GM21390 (cell line): ENCODE measurements at regions not wholly inside any gene's neighbourhood (a gene's known extent, or its start where the extent isn't known, plus 50 kb on each side); places are given as distances from the start of the nearest gene placed in this dataset.
"Not testable (repeated sequence)": the region's sequence is repeated elsewhere in the genome, so short reads cannot be mapped to it uniquely, and the experiment has no call there.

ENCODE experiments used
- ATAC-seq: cut with Tn5 transposase; IDR thresholded peaks from one replicate; pipeline ENCODE4 v1.9.1; 2021; ENCODE audit not compliant: unreplicated experiment

DNA sequence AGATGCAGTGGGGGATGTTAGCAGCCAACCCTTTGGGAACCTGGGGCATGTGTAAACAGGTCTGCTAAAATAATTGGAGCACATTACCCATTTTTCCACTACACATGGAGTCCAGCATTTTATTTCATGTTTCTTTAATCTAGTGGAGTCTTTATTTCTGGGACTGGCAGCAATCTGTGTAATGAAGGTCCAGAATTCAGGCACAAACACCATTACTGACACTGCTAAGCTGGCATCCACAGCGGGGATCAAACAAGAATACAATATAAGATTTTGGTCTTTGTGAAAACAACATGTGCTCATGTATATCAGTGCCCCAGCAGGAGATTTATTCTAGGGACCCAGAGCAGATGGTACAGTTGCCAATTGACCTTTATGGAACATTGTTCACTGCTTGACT is 1587.0 kb upstream of the PRR20A start:
- ATAC-seq = no peak

- no peak for ATAC-seq
These were observed 1586.0 kb upstream of the PRR20A start for GRCh38 chr13:55554741-55555140.

DNA sequence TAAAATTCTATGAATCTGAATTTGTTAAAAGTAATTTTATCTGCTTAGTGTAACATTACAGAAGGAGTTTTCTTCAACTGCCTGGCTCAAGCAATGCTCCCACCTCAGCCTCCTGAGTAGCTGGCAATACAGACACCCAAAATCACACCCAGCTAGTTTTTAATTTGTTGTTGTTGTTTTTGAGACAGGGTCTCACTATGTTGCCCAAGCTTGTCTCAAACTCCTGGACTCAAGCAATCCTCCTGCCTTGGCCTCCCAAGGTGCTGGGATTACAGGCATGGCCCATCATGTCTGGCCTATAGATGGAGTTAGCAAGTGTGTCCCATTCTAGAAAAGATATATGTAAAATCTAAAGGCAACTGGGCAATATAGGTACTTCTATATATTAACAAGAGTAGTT is 1580.4 kb upstream of the PRR20A start:
- no peak for ATAC-seq

GRCh38 chr13:55563267-55563666 is 1577.5 kb upstream of the PRR20A start:
- ATAC-seq = no peak

GRCh38 chr13:55566334-55566733 is 1574.4 kb upstream of the PRR20A start:
- ATAC-seq = no peak

GRCh38 chr13:55566779-55567178 is 1573.9 kb upstream of the PRR20A start:
- ATAC-seq = no peak

GRCh38 chr13:55567721-55568625 is 1572.7 kb upstream of the PRR20A start:
- ATAC-seq = no peak

- no peak for ATAC-seq
These were observed 1571.6 kb upstream of the PRR20A start for GRCh38 chr13:55569082-55569481.

DNA sequence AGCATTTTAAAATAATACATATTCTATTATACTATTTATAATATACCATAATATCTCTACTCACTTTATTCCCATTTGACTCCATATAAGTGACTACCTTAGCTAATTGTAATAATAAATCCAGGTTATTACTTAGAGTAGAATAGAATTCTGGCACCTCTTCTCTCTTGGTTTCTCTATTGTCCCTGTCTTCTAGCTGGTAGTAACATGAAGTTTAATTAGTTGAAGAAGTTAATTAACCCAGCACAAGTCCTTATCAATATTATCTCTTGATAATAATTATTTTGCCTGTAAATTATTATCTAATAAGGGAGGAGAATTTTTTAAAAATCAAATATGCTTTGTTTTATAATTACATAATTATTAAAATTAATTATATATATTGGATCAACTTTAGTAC is 1571.2 kb upstream of the PRR20A start:
- no peak for ATAC-seq

GRCh38 chr13:55570371-55570770 is 1570.3 kb upstream of the PRR20A start:
- ATAC-seq = no peak

DNA sequence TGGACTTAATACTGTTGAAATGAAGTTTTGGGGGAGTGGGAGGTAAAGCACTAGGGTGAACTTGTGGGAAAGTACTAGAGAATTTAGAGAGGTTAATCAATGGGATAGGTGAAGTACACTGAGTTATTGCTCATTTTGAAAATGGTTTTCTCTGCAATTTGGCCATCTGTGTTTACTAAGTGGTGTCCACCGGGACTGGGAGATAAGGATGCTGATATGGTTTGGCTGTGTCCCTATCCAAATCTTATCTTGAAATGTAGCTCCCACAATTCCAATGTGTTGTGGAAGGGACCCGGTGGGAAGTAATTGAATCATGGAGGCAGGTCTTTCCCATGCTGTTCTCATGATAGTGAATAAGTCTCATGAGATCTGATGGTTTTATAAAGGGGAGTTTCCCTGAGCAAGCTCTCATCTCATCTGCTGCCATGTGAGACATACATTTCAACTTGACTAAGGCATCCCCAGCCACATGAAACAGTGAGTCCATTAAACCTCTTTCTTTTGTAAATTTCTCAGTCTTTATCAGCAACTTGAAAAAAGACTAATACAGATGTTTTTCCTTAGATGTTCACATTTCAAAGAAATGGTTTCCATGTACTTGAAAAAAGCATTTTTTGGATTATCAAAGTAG is 1569.4 kb upstream of the PRR20A start:
- ATAC-seq = no peak

DNA sequence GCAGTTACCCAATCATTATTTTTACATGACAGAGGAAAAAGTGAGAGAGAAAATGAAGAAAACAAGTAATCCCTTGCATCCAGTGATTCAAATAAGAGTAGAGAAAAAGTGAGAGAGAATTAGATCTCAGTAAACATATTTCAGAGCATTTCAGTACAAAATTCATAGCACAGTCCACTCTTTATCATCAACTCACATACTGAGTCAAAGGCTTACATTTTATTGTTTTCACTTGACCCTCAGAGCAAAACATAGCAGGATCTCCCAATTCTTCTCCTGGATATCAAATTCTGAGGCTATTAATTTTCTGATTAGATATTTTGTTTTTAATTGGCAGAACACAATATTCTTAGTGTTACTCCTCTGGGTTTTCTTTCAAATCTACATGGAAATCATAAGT is 1568.3 kb upstream of the PRR20A start:
- ATAC-seq = no peak

DNA sequence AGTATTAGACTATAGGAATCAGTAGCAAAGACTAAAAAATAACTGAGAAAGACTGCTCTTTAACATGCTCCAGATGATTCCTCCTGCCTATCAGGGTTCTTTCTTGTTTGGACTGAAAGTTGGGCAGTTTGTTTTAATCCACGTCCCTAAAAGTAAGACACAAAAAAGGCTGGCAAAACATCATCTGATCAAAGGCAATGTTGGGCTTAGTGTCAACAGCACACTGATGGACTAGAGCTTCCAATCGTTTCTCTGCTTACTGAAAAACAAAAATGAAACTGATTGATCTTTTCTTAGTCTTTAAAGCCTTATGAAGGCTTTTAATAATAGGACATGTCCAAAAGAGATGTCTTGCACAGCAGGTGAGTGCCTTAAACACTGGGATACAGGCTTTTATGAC is 1567.9 kb upstream of the PRR20A start:
- ATAC-seq = no peak

DNA sequence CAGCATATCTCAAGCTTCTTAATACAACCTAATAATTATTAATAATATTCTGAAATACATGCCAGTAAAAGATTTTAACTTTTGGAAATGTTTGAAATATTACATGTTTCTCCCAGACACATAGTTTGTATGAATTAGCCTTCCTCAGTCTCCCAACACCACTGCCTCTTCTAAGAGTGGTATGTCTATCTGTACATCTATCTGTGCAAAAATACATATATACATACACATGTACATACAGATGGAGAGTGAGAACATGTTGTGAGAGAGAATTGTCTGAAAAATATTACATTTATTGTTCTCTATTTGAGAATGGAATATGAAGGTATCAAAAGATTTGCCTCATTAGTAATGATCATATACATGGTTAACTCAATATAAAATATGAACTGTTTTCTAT is 1567.2 kb upstream of the PRR20A start:
- ATAC-seq = no peak

DNA sequence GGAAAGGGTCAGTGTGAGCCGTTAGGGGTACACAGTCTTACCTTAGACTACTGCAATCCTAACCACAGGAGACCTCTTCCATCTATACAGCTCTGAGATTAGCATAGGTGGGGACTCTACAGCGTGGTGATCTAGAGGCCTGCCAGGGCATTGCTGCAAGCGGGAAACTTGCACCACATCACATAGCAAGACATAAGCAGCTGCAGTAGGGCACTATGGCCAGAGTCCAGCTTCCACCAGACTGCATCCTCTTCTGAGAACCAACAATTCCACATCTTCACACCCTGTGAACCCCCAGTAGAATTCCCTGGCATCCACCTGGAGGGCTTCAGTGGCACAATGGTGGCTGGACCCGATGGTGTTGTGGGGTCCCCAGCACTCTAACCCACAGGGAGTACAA is 1564.3 kb upstream of the PRR20A start:
- ATAC-seq = no peak

GRCh38 chr13:55577082-55577846 is 1563.5 kb upstream of the PRR20A start:
- ATAC-seq = no peak

GRCh38 chr13:55577847-55578210 is 1562.9 kb upstream of the PRR20A start:
- no peak for ATAC-seq

DNA sequence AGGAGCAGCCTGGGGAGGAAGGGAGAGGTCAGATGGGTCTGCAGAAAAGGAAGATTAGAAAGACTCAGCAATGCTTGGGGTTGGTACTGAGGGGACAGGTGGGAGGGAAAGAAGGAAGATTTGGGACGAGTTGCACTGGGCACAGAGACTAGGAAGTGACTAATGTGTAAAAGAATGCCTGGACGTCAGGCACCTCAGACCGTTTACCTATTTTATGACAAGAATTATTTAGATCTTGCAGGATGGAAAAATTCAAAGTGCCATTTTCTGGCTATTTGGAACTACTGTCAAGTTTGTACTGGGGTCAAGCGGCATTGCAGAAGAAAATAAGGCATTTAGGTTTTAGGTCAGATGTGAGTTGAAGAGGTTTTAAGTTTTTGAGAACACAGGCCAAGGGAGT is 1558.4 kb upstream of the PRR20A start:
- ATAC-seq = not testable (repeated sequence)

DNA sequence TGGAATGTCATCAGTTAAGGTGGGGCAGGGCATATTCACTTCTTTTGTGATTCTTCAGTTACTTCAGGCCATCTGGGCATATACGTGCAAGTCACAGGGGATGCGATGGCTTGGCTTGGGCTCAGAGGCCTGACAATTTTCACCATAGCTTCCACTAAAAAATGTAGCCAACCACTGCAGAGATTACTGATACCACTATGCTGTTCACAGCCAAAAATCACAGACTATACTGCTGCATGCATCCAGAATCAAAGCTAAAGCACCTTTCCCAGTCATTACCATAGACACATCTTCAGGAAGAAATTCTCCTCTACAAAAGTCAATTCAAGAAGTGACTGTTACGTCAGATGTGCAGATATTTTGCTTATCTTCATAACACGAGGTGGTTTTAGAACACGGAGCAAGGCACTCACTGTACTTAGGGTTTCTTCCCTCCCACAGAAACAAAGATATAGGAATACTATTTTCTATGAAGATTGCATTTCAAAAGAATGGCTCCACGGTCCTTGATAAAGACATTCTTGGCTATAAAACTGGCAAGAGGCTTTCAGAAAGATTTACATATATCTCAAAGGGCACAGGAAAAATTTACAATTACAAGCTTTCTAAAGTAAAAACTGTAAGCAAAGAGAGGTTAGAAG is 1556.6 kb upstream of the PRR20A start:
- no peak for ATAC-seq

- ATAC-seq = no peak
These were observed 1537.9 kb upstream of the PRR20A start for GRCh38 chr13:55602784-55603183.

GRCh38 chr13:55606045-55606665 is 1534.6 kb upstream of the PRR20A start:
- ATAC-seq = no peak
